Astrocyte (in vitro differentiated cells and primary cell): ENCODE measurements at regions not wholly inside any gene's neighbourhood (a gene's known extent, or its start where the extent isn't known, plus 50 kb on each side); places are given as distances from the start of the nearest gene placed in this dataset.

ENCODE experiments used
- EZH2 ChIP-seq: IDR thresholded peaks from 2 replicates; pipeline ENCODE4 v1.6.1; 2012; ENCODE audit warnings: mild to moderate bottlenecking, low read length, inconsistent platforms; ENCODE audit not compliant: insufficient read depth
- TF ChIP-seq, protein P1 (sequence below): IDR thresholded peaks from 2 replicates; pipeline ENCODE4 v1.5.1; 2011; ENCODE audit warnings: low read depth, mild to moderate bottlenecking, inconsistent platforms, low read length, moderate library complexity; ENCODE audit not compliant: insufficient read depth

- TF ChIP-seq, protein P1, sequence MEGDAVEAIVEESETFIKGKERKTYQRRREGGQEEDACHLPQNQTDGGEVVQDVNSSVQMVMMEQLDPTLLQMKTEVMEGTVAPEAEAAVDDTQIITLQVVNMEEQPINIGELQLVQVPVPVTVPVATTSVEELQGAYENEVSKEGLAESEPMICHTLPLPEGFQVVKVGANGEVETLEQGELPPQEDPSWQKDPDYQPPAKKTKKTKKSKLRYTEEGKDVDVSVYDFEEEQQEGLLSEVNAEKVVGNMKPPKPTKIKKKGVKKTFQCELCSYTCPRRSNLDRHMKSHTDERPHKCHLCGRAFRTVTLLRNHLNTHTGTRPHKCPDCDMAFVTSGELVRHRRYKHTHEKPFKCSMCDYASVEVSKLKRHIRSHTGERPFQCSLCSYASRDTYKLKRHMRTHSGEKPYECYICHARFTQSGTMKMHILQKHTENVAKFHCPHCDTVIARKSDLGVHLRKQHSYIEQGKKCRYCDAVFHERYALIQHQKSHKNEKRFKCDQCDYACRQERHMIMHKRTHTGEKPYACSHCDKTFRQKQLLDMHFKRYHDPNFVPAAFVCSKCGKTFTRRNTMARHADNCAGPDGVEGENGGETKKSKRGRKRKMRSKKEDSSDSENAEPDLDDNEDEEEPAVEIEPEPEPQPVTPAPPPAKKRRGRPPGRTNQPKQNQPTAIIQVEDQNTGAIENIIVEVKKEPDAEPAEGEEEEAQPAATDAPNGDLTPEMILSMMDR: no peak
- TF ChIP-seq EZH2: no peak
Measured at GRCh38 chr10:130864961-130865818, 446.3 kb downstream of the TCERG1L start.
